GM12873 (cell line): ENCODE measurements at regions not wholly inside any gene's neighbourhood (a gene's known extent, or its start where the extent isn't known, plus 50 kb on each side); places are given as distances from the start of the nearest gene placed in this dataset.

Source experiments
- CTCF ChIP-seq: IDR thresholded peaks from 2 replicates; pipeline ENCODE4 v1.5.1; 2012; ENCODE audit warnings: low read depth, mild to moderate bottlenecking, moderate library complexity, low read length, control low read depth; ENCODE audit not compliant: insufficient read depth; ENCODE audit errors: missing control alignments

DNA sequence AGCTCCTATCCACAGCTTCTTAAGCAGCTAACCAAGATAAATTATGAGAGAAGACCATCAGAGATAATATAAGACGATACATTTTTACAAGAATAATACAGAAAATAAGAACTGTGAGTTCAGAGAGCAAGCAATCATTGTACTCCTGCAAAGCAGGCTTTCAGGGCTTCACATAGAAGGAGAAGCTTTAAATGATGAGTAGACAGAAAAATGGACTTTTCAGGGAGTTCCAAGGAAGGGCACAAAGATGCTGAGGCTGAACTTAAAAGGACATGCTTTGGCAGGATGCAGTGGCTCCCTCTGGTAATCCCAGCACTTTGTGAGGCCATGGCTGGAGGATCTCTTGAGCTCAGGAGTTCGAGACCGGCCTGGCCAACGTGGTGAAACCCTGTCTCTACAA lies 159.5 kb downstream of the POU4F1 start:
- no peak for TF ChIP-seq CTCF

DNA sequence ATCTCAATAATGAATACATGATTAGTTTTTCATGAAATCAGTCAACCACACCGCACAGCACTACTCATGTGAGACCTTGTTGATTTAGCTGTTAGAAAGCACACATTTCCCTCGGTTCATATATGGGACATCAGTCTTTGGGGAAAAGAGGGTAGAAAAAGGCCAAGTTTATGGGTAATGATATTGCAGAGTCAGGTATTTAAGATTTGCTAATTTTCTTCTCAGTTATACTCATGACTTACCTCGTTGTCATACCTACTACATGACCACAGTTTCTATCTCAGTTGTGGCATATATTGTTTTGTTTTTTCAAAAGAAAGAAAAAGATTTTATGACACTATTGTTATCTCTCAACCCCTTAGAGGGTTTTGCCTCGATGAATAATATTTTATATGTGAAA lies 165.6 kb downstream of the POU4F1 start:
- TF ChIP-seq CTCF = no peak

GRCh38 chr13:78436311-78436710 lies 167.0 kb downstream of the POU4F1 start:
- no peak for TF ChIP-seq CTCF

DNA sequence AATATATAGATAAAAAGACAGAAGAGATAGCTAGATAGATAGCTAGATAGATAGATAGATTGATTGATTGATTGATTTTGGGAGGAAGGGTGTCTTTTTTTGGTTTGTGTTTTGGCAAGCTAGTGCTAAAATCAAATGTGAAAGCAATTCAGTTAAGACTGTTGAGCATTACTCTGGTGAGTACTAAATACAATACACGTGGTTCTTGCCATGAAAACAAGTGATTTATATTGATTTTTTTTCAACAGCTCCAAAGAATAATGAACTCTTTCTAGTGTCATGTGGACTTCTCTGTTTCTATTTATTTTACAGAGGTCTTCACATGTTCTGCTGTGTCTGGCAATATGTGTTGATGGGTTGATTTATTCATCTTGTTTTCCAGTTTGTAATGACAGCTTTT lies 172.0 kb downstream of the POU4F1 start:
- no peak for TF ChIP-seq CTCF

- TF ChIP-seq CTCF = no peak
These were observed 172.5 kb downstream of the POU4F1 start for GRCh38 chr13:78430811-78431210.

DNA sequence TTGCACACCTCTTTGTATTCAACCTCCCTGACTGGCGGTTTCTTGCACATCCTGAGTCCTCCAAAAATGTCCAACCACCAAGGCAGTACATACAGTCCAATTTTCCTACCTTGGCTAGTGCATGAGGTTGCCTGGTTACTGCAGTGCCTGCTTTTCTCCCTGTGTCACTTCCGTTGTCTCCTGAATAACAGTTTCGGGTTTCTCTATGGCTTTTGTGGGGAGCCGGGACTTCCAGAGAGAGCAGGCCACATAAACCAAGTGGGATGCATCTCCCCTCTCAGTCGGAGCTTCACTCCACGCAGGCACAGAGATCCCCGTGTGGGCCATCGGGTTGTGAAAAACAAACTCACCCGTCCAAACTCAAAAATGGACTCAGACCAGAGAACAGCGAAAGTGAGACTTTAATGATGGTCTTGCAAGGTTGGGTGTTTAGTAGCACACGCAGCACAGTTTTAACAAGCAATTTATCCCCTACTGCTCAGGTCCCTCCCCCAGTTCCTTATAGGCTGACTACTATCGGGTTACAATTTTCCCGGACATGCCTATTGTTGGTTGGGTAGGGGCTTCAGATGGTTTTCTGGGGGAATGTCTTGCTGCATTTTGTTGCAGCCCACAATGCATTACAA lies 173.1 kb downstream of the POU4F1 start:
- TF ChIP-seq CTCF = no peak

- TF ChIP-seq CTCF = no peak
These were observed 174.7 kb downstream of the POU4F1 start for GRCh38 chr13:78428646-78429045.
